Activated CD8-positive, alpha-beta memory T cell treated with anti-CD3 and anti-CD28 coated beads, Interleukin-2, amount 50 U/mL, for 48 hours (primary cell): ENCODE measurements at regions not wholly inside any gene's neighbourhood (a gene's known extent, or its start where the extent isn't known, plus 50 kb on each side); places are given as distances from the start of the nearest gene placed in this dataset.
"Not testable (repeated sequence)": the region's sequence is repeated elsewhere in the genome, so short reads cannot be mapped to it uniquely, and the experiment has no call there.

Experiments used
- DNase-seq: peaks from one replicate; pipeline ENCODE4 v3.0.0-alpha.2; 2020

GRCh38 chrX:13518126-13518525 is 51.3 kb upstream of the EGFL6 start:
- no peak for DNase-seq

GRCh38 chrX:13515211-13515930 is 54.0 kb upstream of the EGFL6 start:
- DNase-seq = no peak

- no peak for DNase-seq
Observed at GRCh38 chrX:13511944-13512330, 57.5 kb upstream of the EGFL6 start.

GRCh38 chrX:13511241-13511943 is 58.0 kb upstream of the EGFL6 start:
- DNase-seq = no peak

GRCh38 chrX:13507893-13508292 is 61.5 kb upstream of the EGFL6 start:
- DNase-seq = no peak

- peak; percentile 70 for DNase-seq
Observed at GRCh38 chrX:13506574-13506973, 62.8 kb upstream of the EGFL6 start.

- no peak for DNase-seq
Observed at GRCh38 chrX:13502590-13502989, 66.8 kb upstream of the EGFL6 start.

- DNase-seq = no peak
Observed at GRCh38 chrX:13499736-13500135, 69.7 kb upstream of the EGFL6 start.

GRCh38 chrX:13498238-13498637 is 71.2 kb upstream of the EGFL6 start:
- no peak for DNase-seq

- DNase-seq = no peak
Observed at GRCh38 chrX:13495232-13495631, 74.2 kb upstream of the EGFL6 start.

- DNase-seq = no peak
Observed at GRCh38 chrX:13494562-13494961, 74.8 kb upstream of the EGFL6 start.

- no peak for DNase-seq
Observed at GRCh38 chrX:13493659-13494058, 75.7 kb upstream of the EGFL6 start.

- DNase-seq = no peak
Observed at GRCh38 chrX:13492286-13492685, 77.1 kb upstream of the EGFL6 start.

GRCh38 chrX:13491061-13491460 is 78.3 kb upstream of the EGFL6 start:
- no peak for DNase-seq

- no peak for DNase-seq
Observed at GRCh38 chrX:13489454-13489853, 79.9 kb upstream of the EGFL6 start.

- DNase-seq = no peak
Observed at GRCh38 chrX:13487731-13488505, 81.5 kb upstream of the EGFL6 start.

- no peak for DNase-seq
Observed at GRCh38 chrX:13485167-13485566, 84.2 kb upstream of the EGFL6 start.

- DNase-seq = no peak
Observed at GRCh38 chrX:13483773-13484172, 85.6 kb upstream of the EGFL6 start.

GRCh38 chrX:13482746-13483541 is 86.5 kb upstream of the EGFL6 start:
- DNase-seq = no peak

GRCh38 chrX:13480780-13481179 is 88.6 kb upstream of the EGFL6 start:
- not testable (repeated sequence) for DNase-seq

GRCh38 chrX:13479452-13479813 is 90.0 kb upstream of the EGFL6 start:
- no peak for DNase-seq

- DNase-seq = no peak
Observed at GRCh38 chrX:13478740-13479451, 90.5 kb upstream of the EGFL6 start.
